T-helper 9 cell (primary cell): ENCODE measurements at regions not wholly inside any gene's neighbourhood (a gene's known extent, or its start where the extent isn't known, plus 50 kb on each side); places are given as distances from the start of the nearest gene placed in this dataset.
"Not testable (repeated sequence)": the region's sequence is repeated elsewhere in the genome, so short reads cannot be mapped to it uniquely, and the experiment has no call there.

Experiments used
- DNase-seq: peaks from one replicate; pipeline ENCODE4 v3.0.0-alpha.2; 2020

DNA sequence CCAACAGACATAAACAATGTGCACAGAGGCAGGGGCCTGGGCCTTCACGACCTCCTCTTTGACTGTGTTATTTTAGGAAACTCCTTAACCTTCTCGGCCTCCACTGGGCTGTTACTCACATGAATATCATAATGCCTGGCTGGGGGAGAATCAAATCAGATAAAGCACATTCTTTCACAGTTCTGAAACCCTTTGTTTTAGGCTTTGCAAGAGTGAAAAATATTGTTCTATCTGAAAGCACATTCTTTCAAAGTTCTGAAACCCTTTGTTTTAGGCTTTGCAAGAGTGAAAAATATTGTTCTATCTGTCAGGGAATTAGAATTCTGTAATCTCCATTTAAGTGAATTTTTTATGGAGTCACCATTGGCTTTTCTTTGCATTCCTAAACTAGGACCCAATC, 50.7 kb upstream of the SYNDIG1 start:
- no peak for DNase-seq

DNA sequence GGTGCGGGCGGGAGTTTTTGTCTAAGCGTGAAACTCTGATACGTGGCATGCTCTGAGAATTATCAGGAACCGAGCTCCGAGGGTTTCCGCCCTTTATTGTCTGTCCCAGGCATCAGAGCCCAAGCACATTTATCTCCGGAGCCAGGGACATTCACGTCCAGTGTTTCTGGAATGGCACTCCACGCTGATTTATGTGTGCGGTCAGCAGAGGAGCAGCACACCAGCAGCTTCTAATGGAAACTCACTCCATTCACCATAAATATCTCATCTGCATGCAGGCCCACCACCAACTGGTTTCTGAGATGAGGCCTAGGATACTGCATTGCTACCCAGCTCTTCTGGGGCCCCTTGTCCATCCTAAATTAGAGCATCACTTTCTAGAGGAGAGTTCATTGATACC, 51.9 kb upstream of the SYNDIG1 start:
- no peak for DNase-seq

- not testable (repeated sequence) for DNase-seq
These were observed 54.0 kb upstream of the SYNDIG1 start for GRCh38 chr20:24415444-24415843.

DNA sequence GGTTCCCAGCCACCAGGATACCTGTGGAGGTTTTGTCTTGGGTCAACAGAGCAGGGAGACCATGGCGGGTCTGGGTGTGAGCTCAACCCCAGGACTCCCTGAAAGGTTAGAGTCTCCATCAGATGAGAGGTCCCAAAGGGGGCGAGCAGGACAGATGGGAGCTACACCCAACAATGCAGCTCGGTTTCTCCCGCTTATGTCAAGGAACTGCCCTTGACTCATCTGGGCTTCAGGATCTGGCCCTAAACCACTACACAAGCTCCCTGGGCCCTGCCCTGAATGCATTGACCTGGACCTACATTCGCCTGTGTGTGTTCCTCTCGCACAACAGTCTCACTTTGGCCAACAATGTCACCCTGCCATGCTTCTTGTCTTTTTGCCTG, 57.6 kb upstream of the SYNDIG1 start:
- DNase-seq, result no peak

GRCh38 chr20:24411003-24411833, 58.2 kb upstream of the SYNDIG1 start:
- no peak for DNase-seq

GRCh38 chr20:24407151-24407550, 62.3 kb upstream of the SYNDIG1 start:
- DNase-seq, result no peak

DNA sequence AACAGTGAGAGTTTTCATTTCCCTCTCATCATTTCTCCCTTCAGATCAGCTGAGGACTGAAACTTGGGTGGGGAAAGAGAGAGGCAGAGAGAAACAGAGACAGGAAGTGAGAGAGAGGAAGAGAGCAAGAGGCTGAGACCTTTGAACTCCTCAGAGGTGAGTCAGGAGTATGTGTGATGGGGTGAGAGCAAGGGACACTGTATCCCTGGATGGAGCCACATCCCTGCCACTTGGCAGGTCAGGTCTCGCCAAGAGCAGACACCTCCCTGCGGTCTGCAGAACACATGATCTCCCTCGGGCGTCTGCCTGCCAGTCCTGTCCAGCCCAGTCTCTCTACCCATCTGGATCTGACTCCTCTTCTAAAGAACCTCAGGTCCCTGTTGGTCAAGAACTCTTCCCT, 62.7 kb upstream of the SYNDIG1 start:
- DNase-seq, result no peak

GRCh38 chr20:24406251-24406650, 63.2 kb upstream of the SYNDIG1 start:
- DNase-seq, result no peak

DNA sequence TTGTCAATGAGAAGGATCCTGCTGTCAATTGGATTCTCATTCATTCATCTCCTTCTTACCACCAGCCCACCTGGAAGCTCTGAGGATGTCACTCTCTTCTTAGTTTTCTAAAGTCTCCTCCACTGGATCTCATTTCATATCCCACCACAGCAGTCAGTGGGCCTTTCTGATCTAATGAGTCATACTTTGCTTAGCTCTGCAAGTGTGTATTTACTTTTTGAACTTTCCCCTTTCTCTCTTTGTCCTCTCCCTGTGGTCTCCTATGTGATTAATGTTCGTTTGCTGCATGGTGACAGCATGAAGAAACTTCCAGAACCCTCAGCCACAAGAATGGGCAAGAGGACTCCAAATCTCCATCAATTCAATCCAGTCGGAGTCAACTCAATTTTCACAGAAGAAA, 63.6 kb upstream of the SYNDIG1 start:
- DNase-seq, result no peak

- DNase-seq, result no peak
These were observed 66.0 kb upstream of the SYNDIG1 start for GRCh38 chr20:24403406-24403805.

DNA sequence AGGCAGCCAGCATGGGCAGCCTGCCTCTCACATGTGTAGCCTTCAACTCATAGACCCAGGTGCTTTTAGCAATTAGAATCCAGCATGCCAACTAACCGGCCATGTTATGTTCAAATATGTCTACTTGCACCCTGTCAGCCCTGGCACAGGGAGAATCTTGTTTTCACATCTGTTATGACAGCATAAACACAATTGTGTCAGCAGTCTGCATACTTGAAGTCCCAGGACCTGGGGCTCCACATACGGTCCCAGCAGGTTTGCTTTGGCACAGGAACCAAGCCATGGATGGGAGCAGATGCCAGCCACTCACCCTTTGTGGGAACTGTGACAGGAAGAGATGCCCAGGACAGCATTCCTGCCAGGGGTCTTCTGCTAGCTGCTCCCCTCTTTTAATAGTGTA, 67.2 kb upstream of the SYNDIG1 start:
- no peak for DNase-seq

GRCh38 chr20:24395151-24395550, 74.3 kb upstream of the SYNDIG1 start:
- DNase-seq, result no peak

DNA sequence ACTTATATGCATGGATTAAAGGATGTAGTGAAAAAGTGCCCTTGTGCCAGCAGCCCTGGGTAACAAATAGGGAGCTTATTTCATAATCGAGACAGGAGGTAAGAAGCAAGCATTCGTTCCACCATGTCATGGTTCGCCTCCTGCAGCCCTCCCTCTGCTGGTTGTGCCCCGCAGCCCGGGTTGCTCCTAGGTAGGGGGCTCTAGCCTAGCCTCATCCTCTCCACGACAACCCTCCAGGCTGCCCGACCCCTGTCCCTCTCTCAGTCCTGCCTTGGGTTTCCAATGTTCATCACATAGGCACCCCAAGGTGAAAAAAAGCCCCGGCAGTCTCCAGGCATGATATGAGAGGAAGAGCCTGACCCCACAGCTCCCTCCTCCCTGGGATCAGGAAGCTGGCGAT, 75.5 kb upstream of the SYNDIG1 start:
- no peak for DNase-seq

DNA sequence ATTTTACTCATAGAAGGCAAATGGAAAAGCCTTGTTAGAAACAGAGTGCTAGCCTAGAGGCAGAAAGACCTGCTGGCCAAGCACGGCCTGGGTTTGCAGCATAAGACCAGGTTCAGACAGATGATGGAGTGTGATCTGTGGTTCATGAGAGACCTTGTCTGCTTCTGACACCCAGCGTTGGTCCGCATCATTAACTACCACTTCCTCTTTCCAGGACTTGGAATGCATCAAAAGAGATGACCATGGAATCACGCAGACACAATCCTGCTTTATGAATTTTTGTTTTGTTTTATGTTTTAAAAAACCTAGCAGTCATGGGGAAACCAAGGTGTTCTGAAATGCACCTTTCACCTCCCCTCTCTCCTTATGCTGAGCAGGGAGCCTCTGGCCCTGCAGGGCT, 76.8 kb upstream of the SYNDIG1 start:
- no peak for DNase-seq

GRCh38 chr20:24389686-24390085, 79.7 kb upstream of the SYNDIG1 start:
- no peak for DNase-seq

- DNase-seq, result no peak
These were observed 80.5 kb upstream of the SYNDIG1 start for GRCh38 chr20:24388828-24389380.

DNA sequence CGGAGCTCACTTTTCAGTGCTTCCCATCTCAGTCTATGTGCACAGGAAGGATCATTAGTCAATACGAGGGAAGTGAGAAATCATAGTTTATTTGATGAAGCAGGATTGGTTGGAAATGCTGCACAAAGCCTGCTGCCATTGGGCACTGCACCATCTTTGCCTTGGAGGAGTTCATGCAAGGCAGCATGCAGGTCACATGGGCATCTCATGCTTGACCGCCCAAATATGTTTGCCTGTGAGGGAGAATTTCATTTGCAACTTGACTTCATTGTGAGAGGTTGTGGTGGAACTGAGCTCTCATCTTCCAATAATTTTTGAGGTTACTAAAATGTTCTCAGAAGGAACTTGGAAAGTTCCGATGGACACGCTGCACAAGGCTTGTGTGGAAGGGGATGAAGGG, 83.9 kb upstream of the SYNDIG1 start:
- DNase-seq, result no peak

GRCh38 chr20:24384865-24385264, 84.6 kb upstream of the SYNDIG1 start:
- DNase-seq, result no peak

DNA sequence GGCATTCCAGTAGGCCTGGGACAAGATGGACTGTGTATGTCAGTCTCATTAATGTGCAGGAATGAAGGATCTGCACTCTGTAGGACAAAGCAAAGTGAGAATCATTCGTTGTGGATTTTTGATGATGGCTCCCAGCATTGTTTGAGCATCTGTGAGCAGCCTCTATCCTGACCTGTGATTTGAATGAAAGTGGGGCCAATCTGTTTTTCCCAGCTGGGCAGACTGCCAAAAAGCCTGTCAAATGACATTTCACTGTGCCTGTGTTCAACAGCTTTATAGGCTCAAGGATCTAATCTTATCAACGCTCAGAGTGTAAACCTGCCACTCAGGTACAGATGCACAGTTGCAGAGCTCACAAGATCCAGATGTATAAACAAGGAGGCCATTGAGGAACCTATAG, 86.7 kb upstream of the SYNDIG1 start:
- no peak for DNase-seq

- DNase-seq, result no peak
These were observed 87.1 kb upstream of the SYNDIG1 start for GRCh38 chr20:24382331-24382730.

GRCh38 chr20:24381886-24382285, 87.5 kb upstream of the SYNDIG1 start:
- no peak for DNase-seq

GRCh38 chr20:24379484-24379927, 89.9 kb upstream of the SYNDIG1 start:
- DNase-seq, result no peak

DNA sequence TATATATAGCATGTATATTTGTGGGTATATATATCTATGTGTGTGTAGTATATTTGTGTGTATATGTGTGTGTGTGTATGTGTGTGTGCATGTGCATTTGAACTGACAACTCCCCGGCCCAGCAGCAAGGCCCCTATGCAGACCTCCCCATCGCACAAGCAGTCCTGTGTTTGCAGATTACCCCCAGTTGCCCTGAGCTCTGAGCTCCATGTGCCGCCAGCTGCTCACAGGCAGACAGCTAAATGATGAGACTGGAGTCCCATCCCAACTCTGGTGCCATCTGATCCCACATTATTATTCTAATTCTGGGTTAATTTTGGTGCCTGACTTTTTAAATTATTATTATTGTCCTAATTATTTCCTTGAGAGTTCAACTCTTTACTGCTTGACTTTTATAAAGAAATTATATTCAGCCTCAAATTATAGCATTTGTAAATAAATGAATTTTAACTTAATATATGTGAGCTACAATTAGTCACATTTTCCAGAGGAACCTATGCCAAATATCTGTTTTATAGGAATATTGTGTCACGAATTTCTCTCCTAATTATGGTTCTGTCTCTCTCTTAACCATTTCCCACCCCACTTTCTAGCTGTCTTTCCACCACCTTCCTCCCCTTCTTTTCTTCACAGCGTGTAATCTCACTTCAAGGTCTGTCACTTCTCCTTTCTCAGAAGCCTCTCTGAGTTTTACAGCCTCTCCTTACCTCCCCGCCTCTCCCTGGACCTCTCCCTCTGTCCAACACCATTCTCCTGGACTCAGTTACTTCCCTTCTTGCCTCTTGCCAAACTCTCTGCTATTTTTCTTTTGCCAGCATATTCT, 90.6 kb upstream of the SYNDIG1 start:
- DNase-seq, result no peak
